GM21423 (cell line): ENCODE measurements at regions not wholly inside any gene's neighbourhood (a gene's known extent, or its start where the extent isn't known, plus 50 kb on each side); places are given as distances from the start of the nearest gene placed in this dataset.

Experiments used
- ATAC-seq: cut with Tn5 transposase; IDR thresholded peaks from one replicate; pipeline ENCODE4 v1.9.1; 2021; ENCODE audit warnings: mild to moderate bottlenecking, moderate library complexity; ENCODE audit not compliant: unreplicated experiment

DNA sequence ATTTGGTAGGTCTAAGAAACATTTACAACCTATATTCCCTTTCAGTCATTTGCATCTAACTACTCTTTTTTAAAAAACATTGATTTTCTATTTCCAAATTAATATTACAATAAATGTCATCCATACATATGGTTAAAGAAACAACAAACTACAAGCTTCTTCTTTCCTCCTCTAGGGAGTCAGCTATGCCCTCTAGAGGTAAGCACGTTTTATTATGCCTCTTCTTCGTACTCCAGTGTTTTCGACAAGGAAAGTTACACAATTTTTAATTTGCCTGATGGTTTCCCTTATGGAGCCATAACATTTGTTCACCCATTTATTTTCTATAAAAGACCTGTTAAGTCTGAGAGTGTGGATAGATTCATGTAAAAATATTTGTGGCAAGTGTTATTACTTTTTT, 183.4 kb upstream of the CDH7 start:
- no peak for ATAC-seq

DNA sequence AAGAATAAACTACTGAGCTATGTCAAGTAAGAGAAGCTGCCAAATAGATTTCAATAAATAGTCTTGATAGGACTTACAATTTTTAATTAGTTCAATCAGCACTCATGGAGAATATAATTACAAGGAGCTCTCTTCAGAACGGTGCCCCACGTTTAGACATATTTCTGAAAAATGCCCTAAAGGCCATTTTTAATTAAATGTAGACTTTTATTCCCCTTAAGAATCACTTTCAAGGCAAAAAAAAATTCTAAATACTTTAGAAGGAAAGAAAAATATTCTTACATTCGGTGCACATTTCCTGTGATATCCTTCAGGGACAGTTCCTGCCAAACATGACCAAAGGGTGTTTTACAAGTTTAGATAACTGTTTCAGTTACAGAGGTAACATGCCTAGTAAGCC, 202.5 kb upstream of the CDH7 start:
- no peak for ATAC-seq

- ATAC-seq: no peak
These were observed 203.8 kb upstream of the CDH7 start for GRCh38 chr18:65547046-65547445.

DNA sequence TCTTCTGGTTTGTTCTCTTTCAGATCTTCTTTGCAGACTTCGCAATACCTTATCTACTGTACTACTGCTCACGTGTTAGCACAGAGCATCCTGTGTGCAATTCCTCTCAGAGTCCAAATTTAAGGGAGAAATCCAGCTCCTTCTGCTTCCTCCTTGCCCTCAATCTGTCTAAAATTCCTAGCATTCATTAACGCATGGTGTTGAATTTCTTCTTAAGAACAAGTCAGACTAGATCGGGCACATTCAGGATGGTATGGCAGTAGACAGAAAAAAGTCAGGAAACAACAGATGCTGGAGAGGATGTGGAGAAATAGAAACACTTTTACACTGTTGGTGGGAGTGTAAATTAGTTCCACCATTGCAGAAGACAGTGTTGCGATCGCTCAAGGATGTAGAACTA, 206.1 kb upstream of the CDH7 start:
- ATAC-seq: no peak

DNA sequence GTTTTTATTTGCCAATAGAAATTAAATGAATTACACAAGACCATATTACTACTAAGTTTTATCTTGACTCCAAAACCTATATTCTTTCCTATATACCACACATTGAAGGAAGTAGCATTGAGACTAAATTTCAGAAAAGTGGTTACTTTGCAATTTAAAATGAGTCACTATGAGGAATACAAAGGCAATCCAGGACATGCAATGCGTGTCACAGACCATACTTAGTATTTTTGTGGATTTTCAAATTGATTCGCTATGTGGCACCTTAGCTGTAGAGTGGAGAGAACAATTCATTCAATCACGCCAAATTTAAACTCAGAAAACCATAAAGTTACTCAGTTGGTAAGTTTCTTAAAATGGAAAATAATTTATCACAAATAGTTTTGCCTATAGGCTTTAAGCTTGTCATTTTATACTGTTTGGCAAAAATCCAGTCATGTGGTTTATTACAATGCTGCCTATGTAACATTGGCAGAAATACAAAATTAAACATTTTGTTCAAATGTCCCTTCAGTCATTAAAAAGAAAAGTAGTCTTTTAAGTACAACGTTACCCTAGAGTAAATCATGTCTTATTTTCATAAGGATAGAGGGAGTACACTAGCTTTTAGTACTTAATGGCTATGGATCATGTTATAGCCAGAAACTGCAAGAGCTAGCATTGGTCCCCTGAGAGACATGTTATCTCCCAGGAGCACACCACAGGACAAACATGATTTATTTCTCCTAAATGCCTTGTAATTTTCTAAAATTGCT, 222.8 kb upstream of the CDH7 start:
- no peak for ATAC-seq

- no peak for ATAC-seq
These were observed 224.7 kb upstream of the CDH7 start for GRCh38 chr18:65526099-65526498.

- no peak for ATAC-seq
These were observed 227.4 kb upstream of the CDH7 start for GRCh38 chr18:65523461-65523860.

GRCh38 chr18:65522907-65523306, 227.9 kb upstream of the CDH7 start:
- no peak for ATAC-seq

DNA sequence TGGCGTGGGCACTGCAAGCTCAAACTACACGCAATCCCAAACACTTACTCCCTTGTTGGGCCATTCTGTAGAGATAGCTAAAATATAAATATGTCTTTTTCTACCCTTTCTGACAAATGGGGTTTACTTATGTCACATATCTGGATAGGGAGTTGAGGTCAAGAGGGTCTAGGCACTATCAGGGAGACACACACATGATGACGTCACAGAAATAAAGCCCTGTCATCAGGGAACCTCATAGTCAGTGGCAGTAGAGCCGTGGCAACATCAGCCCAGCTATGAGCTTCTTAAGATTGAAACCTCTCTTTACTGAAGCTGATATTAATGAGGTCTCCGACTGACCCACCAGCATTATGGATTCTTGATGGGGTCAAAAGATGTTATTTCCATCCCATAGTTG, 234.6 kb upstream of the CDH7 start:
- no peak for ATAC-seq

DNA sequence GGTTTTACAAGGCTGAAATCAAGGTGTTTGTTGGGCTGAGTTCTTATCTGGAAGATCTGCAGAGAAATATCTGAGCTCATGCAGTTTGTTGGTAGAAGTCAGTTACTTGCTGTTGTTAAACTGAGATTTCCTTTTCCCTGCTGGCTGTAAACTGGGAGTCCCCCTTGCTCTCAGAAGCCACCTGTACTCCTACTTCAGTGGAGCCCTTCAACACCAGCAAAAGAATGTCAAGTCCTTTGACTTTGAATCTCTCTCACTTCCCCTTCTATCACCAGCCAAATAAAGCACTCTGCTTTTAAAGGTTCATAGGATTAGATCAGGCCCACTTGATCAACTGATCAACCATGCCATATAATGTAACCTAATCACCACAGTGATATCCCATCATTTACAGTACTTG, 252.2 kb upstream of the CDH7 start:
- ATAC-seq: no peak

DNA sequence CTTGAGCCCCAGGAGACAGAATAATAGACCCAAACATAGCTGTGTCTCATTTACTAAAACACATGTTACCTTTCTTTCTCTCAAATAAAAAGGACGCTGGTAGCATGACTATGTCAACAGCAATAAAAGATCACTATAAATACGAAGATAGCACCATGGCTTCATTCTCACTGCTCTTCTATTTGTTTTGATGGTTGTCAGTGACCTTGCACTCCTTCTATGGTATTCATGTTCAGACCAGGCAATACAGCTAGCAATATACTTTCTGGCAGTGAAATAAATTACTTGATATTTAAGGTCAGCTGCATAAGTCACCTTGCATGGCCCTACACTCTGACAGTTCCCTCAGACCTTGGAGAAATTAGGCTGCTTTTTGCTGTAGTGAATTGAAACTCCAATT, 263.2 kb upstream of the CDH7 start:
- ATAC-seq: no peak

- no peak for ATAC-seq
These were observed 273.4 kb upstream of the CDH7 start for GRCh38 chr18:65477455-65477854.

GRCh38 chr18:65468881-65469280, 281.9 kb upstream of the CDH7 start:
- ATAC-seq: no peak

DNA sequence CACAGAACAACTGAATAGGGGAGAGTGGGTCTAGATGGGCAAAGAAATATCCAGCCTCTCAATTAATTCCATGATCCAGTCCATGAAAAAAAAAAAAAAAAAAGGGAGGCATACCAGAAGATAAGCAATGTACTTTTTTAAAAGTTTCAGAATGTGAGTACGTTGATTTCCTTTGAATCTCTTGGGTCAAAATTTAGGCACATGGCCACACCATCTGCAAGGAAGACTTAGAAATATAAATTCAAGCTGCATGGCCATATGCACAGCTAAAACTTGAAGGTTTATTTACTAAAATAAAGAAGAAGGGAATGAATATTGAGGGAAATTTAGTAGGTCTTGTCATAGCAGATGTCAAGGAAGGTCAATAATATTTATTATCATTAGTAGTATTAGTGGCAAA, 286.5 kb upstream of the CDH7 start:
- ATAC-seq: no peak

GRCh38 chr18:65459741-65460140, 291.1 kb upstream of the CDH7 start:
- no peak for ATAC-seq

GRCh38 chr18:65458871-65459270, 291.9 kb upstream of the CDH7 start:
- ATAC-seq: no peak

GRCh38 chr18:65439188-65439587, 311.6 kb upstream of the CDH7 start:
- no peak for ATAC-seq

GRCh38 chr18:65436430-65436829, 314.4 kb upstream of the CDH7 start:
- no peak for ATAC-seq

DNA sequence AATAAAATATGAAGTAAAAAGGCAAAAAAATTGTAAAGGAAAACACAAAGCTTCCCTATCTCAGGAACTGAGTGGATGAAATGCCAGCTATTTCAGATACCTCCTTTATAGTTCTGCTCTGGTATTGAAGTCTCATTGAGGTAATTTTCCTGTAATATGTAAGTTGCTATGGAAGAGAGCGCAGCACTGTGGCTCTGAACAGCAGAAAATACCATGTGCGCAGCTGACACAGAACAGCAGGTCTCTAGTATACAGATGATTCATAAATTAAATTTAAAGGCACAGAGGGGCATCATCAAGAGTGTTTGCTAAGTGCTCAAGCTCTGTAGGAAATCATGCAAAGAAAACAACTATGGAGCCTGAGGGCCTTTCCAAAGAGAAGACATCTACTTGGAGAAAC, 315.3 kb upstream of the CDH7 start:
- no peak for ATAC-seq

- ATAC-seq: no peak
These were observed 321.2 kb upstream of the CDH7 start for GRCh38 chr18:65429601-65430000.

DNA sequence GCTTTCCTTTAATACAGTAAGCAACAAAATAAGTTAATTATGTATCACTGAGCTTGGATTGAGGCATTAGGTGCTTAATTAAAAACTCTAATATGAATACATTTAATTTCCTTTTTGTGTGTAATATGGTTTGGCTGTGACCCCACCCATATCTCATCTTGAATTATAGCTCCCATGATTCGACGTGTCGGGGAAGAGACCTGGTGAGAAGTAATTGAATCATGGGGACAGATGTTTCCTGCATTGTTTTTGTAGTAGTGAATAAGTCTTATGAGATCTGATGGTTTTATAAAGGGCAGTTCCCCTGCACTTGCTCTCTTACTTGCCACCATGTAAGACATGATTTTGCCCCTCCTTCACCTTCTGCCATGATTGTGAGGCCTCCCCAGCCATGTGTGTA, 325.4 kb upstream of the CDH7 start:
- no peak for ATAC-seq

- no peak for ATAC-seq
These were observed 327.0 kb upstream of the CDH7 start for GRCh38 chr18:65423776-65424175.

- ATAC-seq: no peak
These were observed 328.2 kb upstream of the CDH7 start for GRCh38 chr18:65422544-65423136.
